Ureter (tissue), 1 donor: ENCODE measurements at regions not wholly inside any gene's neighbourhood (a gene's known extent, or its start where the extent isn't known, plus 50 kb on each side); places are given as distances from the start of the nearest gene placed in this dataset.

Source experiments
- DNase-seq: peaks from one replicate; pipeline ENCODE4 v3.0.0-alpha.2; 2020; ENCODE audit warnings: low spot score
- donor health status: DM: yes; HTN: yes; CAD: no.

DNA sequence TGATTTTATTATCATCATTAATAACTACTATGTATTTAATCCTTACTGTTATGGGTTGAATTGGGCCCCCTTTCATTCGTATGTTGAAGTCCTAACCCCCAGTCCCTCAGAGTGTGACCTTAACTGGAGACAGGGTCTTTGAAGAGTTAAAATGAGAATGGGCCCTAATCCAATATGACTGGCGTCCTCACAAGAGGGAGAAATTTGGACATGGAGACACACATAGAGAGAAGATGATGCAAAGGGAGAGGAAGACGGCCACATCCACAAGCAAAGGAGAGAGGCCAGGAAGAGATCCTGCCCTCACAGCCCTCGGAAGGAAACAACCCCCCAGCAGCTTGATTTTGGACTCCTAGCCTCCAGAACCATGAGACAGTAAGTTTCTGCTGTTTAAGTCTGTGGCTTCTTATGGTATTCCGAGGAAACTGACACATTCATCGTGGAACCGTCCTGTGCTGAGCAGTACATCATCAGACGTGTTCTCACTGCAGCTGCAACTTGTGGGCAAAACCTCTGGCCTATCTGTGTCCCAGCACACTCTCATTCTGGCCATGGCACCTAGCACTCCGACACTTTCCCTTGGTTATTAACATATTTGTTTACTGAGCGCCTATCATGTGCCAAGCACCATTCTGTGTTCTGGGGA, 127.6 kb downstream of the SLC38A6 start:
- no peak for DNase-seq

- DNase-seq: no peak
Observed at GRCh38 chr14:61107869-61108493, 126.9 kb downstream of the SLC38A6 start.

DNA sequence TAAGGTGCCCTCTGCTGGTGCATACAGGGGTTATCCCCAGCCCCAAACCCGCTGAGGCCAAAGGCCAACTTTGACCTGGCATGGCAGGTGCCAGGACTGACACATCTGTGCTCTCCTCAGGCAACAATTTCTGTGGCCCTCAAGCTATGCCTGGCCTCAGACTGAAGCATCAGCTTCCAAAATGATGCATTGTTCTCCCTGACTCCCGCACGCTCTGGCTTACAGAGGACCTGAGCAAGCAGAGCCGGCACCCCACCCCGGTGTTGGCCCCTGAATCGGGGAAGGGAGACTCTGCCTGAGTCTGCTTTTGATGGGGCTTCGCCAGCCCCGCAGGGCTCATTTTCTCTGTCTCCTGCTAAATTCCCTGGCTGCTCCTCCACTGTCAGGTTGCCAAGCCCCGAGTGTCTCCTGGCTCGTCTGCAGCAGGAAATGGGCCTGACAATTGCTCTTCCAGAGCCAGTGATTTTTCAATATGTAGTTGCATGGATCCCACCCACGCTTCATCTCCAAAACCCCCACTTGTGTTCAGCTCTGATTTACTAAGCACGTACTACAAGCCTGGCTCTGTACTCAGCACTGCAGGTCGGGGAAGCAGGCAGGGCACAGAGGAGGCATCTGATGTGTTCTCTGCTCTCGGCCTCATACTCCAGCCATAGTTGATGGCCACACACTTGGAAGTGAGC, 126.1 kb downstream of the SLC38A6 start:
- DNase-seq: no peak

DNA sequence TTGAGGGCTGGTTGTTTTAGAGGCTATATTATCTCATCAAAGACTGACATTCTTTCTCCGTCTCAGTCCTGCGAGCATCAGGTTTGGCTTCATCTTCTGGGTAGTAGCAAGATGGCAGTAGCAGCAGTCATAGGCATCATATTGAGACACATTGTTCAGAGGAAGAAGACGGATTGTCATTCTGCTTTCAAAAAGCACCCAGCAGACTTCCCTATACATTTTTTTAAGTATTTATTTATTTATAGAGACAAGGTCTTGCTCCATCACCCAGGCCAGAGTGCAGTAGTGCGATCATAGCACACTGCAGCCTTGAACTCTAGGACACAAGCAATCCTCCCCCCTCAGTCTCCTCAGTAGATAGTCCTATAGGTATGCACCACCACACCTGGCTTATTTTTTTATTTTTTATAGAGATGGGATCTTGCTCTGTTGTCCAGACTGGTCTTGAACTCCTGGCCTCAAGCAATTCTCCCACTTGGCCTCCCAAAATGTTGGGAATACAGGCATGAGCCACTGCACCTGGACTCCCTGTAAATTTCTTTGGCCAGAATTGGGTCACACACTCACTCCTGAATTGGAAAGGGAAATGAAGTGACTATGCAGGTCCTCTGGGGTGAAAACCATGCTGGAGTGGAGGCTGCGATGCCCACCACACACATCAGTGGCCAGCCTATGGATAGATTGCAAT, 125.4 kb downstream of the SLC38A6 start:
- no peak for DNase-seq

- no peak for DNase-seq
Observed at GRCh38 chr14:61104358-61104757, 123.3 kb downstream of the SLC38A6 start.

DNA sequence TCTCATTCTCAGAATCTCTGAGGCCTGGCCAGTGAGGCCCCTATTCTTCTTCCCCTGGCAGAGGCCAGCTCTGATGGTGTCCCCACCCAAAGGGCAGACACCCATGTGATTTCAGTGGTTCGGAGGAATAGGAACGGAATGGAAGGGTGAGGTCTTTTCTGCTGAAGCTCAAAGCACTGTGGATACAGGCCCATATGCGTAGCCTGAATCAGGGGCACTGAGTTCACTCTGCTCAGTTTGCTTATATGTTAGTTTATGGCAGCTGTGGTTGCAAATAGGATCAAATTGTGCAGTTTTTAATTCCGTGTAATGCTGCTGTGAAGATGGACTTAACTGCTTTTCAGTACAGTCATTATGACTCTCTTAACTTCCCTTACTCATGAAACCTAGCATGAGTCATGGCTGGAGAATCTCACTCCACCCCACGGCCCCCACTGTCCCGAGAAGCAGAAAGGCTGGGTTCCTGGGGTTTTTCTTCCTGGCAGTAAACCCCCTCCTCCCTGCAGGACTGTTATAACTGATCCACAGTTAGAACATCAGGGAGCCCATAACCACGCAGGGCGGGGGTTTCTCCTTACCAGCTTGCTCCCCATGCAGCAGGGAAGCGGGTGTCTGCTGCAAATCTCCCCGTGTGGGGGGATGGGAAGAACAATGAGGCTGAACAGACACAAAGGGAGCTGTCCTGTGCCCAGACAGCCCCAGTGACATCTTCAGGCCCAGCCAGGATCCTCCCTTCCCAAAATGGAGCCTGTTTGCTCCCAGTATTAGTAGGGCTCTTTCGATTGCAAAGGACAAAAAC, 122.7 kb downstream of the SLC38A6 start:
- peak; percentile 78 for DNase-seq

DNA sequence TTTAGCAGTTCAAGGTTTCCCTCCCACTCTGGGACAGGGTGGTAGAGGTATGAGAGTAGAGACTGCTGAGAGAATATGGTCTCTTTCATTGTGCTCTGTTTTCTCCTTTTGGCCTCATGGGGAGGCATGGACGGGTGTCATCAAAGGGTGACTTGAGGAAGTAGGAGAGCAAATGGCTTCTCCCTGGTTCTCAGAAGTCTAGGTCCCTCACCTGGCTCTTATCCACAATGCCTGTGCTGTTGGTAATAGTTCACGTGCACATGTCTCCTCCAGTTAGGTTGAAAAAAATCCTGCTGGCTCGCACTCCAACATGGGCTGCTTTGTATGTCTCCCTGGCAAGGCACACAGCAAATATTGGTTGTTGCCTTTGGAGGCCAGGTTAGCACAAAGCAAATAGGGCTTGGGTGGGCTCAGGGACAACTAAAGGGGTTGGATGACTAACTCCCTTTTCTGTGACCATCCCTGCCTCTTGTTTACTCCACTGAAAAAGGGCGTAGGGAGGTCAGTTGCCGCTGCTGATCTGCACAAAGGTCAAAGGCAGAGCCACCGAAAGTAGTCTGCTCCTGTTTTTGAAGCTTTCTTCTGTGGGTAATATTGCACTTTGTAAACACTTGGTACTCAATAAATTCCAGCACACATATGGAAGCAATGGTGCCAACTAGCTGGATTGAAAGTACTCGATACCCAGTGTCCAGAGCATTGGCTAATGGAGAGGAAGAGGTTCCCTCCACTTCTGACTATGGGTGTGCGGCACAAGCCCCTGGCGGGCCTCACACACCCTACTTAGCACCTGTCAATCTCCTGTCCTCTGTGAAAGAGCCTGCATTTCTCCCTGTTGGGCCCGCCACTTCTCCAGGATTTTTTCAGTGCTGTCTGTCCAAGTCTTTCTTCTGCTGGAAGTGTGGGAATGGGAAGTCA, 121.8 kb downstream of the SLC38A6 start:
- DNase-seq: no peak
